ENCODE measurements at regions not wholly inside any gene's neighbourhood (a gene's known extent, or its start where the extent isn't known, plus 50 kb on each side); places are given as distances from the start of the nearest gene placed in this dataset.

- TF ChIP-seq, protein P1, sequence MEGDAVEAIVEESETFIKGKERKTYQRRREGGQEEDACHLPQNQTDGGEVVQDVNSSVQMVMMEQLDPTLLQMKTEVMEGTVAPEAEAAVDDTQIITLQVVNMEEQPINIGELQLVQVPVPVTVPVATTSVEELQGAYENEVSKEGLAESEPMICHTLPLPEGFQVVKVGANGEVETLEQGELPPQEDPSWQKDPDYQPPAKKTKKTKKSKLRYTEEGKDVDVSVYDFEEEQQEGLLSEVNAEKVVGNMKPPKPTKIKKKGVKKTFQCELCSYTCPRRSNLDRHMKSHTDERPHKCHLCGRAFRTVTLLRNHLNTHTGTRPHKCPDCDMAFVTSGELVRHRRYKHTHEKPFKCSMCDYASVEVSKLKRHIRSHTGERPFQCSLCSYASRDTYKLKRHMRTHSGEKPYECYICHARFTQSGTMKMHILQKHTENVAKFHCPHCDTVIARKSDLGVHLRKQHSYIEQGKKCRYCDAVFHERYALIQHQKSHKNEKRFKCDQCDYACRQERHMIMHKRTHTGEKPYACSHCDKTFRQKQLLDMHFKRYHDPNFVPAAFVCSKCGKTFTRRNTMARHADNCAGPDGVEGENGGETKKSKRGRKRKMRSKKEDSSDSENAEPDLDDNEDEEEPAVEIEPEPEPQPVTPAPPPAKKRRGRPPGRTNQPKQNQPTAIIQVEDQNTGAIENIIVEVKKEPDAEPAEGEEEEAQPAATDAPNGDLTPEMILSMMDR (IDR thresholded peaks at IDR 0.05): no peak
- TF ChIP-seq POLR2A (IDR thresholded peaks at IDR 0.05): no peak
Observed at GRCh38 chr2:3008561-3008960, 369.1 kb downstream of the EIPR1 start.

Measured in thyroid gland (tissue), 4 donors.